HG03064 (cell line): ENCODE measurements at regions not wholly inside any gene's neighbourhood (a gene's known extent, or its start where the extent isn't known, plus 50 kb on each side); places are given as distances from the start of the nearest gene placed in this dataset.
"Not testable (repeated sequence)": the region's sequence is repeated elsewhere in the genome, so short reads cannot be mapped to it uniquely, and the experiment has no call there.

Experiments
- ATAC-seq: cut with Tn5 transposase; IDR thresholded peaks from one replicate; pipeline ENCODE4 v1.9.1; 2021; ENCODE audit warnings: low read depth; ENCODE audit not compliant: unreplicated experiment

DNA sequence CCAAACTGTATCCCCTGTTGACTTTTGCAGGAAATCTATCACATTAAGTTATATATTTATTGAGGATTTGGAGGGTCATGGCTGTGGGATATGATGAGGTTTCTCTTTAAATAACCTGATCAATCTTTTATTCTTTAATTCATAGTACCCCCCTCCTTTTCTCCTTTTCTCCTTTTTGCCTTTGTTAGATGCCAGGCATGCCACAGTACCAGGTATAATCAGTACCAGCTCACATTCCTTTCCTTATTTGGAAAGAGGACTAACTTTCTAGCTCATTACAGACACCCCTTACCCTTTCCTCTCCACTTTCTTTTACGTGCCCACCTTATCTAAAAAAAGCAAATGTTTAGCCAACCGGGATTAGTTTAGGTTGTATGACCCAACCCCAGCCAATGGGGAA, 326.4 kb upstream of the NAALADL2 start:
- no peak for ATAC-seq

DNA sequence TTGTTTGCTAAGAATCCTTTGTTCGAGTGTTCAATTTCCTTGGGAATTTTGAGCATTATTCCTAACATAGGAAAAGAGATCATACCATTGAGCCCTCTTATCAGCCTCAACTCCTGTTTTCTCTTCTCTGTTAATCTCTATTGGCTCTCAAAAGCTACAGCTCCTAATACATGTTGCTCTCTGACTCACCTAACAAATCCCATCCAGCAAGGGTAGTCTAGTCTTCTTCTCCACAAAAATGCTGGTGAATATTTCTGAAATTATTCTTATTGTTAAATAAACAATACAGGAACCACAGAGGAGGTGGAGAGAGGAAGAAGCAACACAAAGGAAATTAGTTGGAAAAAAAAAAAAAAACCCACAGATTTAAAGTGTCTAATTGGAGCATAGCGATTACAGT, 325.8 kb upstream of the NAALADL2 start:
- ATAC-seq: no peak

DNA sequence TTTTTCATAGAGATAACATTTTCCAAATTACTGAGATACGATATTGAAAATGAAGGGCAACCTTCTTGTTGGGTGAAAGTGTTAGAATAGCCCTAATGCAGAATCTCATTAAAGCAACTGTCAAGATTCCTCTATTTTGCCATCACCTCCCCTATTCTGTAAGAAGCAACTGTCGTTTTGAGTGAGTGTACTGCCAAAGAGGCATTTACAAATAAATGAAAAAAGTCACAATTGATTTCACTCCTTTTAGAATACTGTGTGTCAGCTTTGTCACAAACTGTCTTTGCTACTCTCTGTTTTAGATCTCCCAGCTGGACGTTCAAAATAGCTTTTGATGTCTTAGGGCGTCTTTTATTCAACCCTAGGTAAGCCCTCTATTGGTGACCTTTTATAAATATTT, 322.8 kb upstream of the NAALADL2 start:
- no peak for ATAC-seq

DNA sequence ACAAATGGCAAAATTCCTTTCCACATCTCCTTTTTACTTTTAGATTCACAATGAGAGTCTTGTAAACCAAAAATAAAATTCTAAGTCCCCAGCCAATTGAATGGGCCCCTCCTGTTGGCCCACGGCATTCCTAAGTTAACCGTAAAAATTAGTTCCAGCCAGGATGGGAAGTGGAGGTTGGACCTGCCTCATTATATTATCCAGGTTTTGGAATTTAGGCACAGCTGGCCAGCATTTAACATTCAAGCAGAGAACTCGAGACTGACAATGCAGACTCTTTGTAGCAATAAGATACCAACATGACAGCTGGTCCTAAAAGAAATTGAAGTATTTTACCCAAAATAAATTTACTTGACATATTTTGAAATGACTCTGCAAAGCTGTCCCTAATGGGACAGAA, 321.0 kb upstream of the NAALADL2 start:
- ATAC-seq: no peak

DNA sequence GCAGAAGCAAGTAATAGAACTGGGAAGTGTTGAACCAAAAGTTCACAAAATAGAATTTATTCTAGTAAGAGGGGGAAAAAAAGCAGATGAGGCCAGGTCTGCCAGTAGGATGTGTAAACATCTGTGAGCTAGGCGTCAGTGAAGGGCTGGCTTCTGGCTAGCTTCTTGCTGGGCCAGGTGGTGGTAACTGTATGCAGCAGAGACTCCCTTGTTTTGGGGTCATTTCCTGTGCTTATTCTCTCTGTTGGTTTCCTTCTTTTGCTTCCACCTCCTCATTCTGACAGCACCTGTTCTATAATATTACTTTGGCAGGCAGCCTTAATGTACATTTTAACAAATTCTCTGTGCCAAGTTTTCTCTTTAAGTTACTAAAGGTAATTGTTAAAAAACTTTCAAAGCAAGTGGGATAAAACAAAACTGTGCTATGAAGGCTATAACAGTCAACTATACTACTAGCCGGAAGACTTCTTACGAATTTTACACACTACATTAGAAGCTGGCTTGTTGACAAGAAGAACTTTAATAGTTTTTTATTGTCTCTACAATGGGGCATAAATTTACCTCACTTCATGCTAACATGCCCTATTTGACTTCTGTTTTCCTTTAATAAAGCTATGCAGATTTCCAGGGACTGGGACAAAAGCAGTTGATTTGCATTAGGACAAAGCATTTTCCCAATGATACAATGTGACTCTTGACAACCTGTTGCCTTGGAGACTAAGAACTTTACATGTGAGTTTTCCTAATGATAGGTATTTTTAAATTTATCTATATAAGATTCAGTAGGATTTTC, 318.8 kb upstream of the NAALADL2 start:
- ATAC-seq: no peak

DNA sequence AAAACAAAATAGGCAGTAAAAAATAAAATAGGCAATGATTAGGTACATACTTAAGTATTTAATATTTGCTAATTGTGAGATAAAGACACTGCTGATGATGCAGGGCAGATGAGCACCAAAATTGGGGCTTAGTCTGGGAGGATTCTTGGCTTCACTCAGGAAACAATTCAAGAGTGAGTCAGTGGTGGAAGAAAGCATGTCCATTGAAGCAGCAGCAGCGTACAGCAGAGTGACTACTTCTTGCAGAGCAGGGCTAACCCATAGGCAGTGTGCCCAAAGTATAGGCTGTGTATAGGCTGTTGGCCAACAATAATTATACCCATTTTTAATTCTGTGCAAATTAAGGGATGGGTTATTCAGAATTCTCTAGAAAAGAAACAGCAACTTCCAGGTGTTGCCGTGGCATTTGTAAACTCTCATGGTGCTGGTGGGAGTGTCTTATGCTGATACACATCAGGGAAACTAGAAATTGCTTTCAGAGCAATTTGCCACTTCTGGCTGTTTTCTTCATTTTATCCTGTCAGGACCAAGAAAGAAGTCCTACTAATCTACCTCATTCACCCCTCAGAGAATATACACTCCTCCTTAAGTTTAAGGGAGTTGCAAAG, 317.3 kb upstream of the NAALADL2 start:
- no peak for ATAC-seq

DNA sequence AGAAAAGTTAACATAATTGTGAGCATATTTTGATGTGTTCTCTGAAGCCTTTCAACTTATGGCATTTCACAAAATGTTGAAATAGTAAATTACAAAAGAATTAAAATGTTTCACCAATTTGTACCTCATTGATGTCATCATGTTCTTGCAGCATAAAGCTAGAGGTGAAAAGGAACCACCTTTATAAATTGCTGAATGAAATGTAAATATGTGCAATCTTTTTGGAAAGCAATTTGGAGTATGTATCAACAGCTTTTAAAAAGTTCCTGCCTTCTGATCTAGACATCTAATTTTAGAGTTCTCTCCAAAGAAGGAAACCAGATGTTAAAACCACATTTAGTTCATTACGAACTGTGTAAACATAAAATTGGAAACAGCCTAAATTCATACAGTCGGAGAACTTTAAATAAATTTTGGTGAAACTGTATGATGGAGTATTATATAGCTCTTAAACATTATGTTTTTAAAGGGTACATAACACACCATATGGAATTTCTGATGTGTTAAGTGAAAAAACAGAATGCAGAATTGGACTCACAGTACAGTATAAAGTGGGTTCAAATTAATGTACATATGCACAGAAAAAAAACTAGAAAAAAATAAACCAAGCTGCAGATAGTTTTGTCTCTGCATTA, 311.2 kb upstream of the NAALADL2 start:
- no peak for ATAC-seq

DNA sequence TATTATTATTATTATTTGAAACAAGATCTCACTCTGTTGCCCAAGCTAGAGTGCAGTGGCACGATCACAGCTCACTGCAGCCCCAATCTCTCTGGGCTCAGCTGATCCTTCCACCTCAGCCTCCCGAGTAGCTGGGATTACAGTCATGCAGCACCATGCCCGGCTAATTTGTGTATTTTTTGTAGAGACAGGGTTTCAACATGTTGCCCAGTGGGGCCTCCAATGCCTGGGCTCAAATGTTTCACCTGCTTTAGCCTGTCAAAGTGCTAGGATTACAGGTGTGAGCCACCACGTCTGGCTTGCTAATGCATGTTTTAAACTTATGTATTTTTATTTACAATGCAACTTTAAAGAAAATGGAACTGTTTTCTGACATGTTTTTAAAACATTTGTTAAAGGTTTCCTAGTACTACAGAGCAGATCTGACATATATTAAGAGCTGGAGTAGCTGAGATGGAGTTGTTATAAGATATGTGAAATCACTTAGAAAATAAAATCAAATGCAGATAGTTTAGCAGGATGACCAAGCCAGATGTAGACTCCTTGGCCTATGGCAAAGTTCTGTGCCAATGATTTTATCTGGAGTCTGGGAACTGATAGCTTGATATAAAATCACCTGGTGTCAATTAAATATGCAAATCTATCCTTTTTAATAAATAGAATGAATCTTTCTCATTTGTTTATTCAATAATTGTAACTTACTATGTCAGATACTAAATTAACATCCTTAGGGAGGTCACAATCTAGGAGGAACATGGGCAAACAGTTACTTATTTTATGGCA, 310.1 kb upstream of the NAALADL2 start:
- ATAC-seq: no peak

DNA sequence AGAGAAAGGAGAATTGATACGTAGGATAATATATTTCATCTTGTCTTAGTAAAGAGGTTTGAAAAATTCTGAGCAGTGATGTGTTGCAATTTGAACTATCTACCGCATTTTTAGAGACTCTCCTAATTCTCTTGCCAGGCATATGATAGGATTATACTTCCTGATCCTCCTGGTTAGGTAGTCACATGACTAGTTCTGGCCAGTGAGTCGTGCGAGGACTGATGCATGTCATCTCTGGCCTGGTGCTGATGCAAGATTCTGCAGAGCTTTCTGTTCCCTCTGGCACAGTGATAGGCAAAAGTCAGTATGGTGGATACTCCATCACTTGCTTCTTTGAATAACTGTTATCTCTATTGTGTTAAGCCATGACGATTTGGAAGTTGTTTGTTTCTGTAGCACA, 277.6 kb upstream of the NAALADL2 start:
- ATAC-seq: no peak

DNA sequence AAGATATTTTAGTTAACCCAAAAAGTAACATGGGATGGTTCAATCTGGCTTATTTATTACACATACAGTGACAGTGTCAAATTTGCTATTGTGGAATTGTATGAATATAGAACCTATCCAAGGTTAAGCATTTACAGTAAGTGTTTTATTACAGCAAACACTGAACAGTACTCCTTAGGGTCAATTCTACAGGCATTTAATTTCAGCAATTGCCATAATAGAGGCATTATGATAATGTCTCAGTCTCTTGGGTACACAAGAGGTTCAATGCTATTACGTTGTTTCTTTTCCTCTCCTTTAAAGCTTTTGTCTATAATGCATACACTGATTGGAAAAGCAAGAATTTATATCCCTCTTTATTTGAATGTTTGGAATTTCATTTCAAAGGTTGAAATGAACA, 275.7 kb upstream of the NAALADL2 start:
- no peak for ATAC-seq

DNA sequence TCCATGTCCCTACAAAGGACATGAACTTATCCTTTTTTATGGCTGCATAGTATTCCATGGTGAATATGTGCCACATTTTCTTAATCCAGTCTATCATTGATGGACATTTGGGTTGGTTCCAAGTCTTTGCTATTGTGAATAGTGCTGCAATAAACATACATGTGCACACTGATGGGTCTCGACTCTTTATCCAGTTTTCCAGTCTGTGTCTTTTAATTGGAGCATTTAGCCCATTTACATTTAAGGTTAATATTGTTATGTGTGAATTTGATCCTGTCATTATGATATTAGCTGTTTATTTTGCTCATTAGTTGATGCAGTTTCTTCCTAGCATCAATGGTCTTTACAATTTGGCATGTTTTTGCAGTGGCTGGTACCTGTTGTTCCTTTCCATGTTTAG, 272.0 kb upstream of the NAALADL2 start:
- ATAC-seq: not testable (repeated sequence)

DNA sequence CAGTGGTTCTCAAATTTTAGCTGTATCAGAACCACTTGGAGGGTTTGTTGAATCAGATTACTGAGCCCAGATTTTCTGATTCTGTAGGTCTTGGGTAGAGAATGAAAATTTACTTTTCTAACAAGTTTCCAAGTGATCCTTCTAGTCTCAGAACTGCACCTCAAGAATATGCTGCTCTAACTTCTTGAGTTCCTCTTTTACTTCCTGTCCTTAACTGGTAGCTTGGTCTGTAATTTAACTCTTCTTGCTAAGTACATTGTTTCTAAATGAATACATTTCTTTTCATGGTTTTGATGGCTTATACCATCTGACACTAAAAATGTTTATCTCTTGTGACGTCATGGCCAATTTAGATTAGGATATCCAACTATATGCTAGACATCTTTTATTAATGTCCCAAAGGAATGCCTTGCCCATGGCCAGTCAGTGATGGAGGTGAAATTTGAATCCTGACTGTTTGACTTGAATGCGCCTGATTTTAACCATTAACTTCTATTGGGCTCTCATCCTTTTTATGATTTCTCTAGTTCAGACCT, 262.6 kb upstream of the NAALADL2 start:
- no peak for ATAC-seq

DNA sequence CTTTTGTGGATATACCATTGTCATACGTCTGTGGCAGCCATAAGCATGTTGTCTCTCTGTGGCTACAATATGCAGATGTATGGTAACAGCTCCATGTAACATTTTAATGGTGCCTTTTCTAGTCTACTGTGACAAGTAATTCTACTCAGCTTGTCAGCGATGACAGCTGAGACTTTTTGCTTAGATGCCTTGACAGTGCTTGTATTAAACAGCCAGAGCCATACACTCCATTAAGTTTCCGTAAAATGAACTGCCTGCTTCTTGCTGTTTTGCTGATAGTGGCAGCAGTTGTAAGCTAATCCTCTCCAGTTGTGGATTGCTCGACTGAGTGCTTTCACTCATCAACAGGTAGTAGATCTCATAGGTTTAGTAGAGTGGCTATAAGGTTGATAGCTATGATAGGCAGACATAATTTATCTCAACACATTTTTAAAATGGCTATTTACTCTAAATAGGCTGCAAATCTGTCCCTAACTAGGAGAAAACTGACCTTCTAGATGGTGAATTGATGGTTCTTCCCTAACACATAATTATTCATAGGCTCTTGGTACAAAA, 260.2 kb upstream of the NAALADL2 start:
- no peak for ATAC-seq

DNA sequence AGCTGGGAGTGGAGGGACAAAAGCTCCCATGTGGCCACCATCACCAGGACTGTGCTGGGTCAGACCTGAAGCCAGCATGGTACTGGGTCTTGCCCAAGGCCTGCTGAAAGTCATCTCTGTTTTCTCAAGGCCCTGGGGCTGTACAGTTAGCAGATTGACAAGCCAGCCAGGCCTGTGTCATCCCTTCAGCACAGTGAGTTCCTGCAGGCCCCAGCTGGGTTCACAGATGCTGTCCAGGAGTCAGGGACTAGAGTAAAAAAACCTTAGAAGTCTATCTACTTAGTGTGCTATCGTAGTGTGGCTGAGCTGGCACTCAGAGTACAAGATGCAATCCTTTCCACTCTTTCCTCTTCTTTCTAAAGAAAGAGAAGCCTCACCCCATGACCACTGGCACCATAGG, 246.0 kb upstream of the NAALADL2 start:
- ATAC-seq: no peak

DNA sequence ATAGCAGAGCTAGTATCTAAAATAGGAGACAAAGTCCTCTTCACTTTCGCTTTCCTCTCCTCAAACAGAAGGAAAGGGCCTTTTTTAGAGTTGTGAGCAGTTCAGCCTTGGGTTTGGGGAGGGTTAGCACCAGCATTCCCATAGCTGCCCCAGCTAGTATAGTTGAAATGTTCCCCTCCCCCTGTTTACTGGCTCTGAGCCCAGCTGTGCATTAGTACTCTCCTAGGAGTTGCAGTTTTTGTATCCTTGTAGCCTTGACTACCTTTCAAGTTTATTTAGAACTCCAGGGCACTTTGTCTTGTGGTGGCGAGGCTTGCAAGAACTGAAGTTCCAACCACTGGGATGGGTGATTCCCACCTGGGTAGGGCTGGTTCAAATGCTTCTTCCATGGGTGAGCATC, 245.1 kb upstream of the NAALADL2 start:
- no peak for ATAC-seq

DNA sequence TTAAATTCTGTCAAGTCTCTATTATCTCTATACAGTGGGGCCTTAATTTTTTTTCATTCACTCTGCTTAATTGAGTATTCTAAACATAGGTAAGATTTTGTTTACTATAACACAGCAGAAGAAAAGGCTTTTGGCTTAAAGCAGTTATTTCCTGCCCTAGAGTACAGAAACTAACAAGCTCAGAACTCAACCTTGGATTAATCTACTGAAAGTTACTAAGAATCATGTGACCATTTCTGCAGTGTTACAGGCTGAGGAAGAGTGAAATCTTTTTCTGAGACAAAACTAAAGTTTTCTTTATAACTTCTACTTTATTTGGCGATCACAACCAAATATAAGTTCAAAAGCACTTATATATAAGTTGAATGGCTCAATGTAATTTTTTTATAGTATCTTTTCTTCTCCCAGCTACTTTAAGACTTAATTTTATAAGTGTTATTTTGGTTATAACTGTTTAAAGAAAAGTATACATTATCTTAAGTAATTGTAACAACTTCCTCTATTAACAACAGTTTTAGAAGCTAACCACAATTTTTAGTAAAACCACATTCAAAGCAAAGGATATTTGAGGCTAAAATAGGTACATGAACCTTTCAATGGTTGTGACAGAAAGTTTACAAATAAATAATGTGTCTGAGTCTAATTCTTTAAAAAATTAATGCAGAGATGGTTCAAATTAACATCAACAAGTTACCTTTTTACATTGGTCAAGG, 240.6 kb upstream of the NAALADL2 start:
- ATAC-seq: no peak

DNA sequence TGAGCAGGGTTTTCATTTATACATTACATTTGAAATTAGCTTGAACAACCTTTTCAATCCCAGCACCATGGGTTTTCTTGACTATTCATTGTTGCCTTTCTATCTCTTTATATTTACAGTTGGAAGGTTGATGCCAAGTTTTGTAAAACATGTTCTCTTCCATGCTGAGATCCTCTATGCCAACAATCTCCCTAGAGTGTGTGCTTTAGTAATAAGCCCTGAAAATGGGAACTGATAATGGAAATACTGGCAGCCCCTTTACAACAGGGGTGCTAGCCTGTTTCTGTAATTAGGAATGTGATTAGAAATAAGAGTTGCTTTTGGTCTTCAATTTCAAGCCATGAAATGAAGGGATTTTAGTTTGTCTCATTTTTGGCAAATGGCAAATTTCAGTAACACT, 239.9 kb upstream of the NAALADL2 start:
- no peak for ATAC-seq

DNA sequence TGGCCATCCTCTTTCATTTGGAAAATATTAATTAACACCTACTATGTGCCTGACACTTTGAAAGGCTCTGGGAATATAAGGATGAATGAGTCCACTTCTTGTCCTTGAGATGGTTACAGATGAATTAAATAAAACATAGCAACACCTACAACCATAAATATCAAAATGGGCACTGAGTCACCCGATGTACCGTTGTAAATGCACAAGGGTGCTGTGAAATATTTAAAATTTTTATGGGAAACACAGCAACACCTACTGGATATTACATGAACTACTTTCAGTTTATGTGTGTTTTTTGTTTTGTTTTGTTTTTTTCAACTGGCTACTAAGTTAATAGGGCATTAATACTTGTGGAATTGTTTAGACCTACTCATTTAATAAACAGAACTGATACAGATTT, 239.0 kb upstream of the NAALADL2 start:
- ATAC-seq: no peak

DNA sequence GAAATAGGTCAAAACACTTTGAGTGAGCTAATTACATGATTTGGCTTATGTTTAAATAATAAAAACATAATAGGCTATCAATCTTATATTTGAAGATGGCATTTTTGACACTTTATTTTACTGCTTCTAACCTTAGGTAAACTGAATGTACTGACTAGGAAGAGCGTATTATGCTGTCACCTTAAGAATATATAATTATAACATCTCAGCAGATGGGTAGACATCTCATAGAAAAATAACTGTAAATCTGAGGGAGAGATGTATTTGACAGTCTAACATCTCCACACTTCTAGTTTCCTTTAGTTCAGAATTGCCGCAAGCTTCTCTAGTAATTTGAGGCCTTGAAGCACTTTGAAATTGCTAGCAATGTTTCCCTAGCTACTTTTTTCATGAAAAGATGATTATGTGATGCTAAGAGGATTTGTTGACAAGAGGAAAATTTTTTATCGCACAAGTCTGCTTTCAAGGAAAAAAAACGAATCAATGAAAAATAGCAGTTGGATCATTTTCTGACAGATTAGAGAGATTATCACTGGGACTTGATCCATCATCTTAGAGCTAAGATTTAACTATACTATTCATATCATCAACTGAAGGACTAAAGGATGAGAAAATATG, 238.2 kb upstream of the NAALADL2 start:
- no peak for ATAC-seq

DNA sequence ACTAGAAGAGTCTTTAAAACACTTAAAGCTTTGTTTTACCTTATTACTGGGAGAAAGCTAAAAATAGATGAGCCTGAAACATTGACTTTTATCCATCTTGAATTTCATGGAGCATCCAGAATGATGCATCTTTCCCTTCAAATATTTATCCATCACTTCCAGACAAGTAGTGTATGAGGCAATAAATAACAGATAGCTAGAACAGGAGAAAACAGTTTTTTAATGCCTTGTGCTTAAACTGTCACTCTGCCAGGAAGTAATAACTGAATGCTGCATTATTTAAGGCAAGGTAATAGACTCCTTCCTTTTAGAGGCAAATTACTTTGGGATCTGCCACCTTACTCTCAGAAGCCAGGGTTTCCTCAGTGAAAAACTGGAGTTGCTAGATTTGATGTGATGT, 225.8 kb upstream of the NAALADL2 start:
- ATAC-seq: no peak
